ENCODE measurements at regions not wholly inside any gene's neighbourhood (a gene's known extent, or its start where the extent isn't known, plus 50 kb on each side); places are given as distances from the start of the nearest gene placed in this dataset.

DNA sequence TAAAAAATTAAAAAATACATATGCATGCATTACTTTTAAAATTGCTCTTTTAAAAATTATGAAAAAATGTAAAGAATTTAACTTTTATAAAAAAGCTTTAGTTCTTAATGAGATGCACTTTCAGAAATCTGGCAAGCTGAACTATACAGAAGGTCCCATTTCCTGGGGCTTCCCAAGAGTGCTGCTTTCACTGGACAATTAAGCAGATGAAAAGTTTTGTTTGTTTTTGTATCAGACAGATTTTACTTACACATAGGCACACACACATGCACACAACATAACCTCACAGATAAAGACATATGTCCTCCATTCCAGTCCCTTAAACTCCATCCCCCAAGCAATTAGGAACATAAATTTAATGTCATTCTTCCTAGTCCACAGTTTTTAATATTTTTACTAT, 402.3 kb upstream of the ASIC2 start:
- no peaks in the 10 kb centered on the region for H4K20me1 ChIP-seq (ENCODE audit: insufficient read depth, low read length)
- H3K4me3 ChIP-seq (ENCODE audit: insufficient read depth, low read length), result no peak overlapping the region
- H2AFZ ChIP-seq (ENCODE audit: low read length), result no peak overlapping the region
- no peak overlapping the region for H3K27ac ChIP-seq (ENCODE audit: low read depth, low read length)
- H3K27me3 ChIP-seq (ENCODE audit: insufficient read depth, low read length), result no peaks in the 10 kb centered on the region
- H3K79me2 ChIP-seq (ENCODE audit: insufficient read depth, low read length), result no peaks in the 10 kb centered on the region
- DNase-seq (ENCODE audit: insufficient read length, low spot score, missing footprints), result no peak
- no peaks in the 10 kb centered on the region for H3K36me3 ChIP-seq (ENCODE audit: insufficient read depth, low read length)
- no peaks in the 10 kb centered on the region for H3K4me1 ChIP-seq (ENCODE audit: insufficient read depth, low read length)
- H3K9me3 ChIP-seq (ENCODE audit: low read depth, low read length), result no peaks in the 10 kb centered on the region
- TF ChIP-seq, protein P1, sequence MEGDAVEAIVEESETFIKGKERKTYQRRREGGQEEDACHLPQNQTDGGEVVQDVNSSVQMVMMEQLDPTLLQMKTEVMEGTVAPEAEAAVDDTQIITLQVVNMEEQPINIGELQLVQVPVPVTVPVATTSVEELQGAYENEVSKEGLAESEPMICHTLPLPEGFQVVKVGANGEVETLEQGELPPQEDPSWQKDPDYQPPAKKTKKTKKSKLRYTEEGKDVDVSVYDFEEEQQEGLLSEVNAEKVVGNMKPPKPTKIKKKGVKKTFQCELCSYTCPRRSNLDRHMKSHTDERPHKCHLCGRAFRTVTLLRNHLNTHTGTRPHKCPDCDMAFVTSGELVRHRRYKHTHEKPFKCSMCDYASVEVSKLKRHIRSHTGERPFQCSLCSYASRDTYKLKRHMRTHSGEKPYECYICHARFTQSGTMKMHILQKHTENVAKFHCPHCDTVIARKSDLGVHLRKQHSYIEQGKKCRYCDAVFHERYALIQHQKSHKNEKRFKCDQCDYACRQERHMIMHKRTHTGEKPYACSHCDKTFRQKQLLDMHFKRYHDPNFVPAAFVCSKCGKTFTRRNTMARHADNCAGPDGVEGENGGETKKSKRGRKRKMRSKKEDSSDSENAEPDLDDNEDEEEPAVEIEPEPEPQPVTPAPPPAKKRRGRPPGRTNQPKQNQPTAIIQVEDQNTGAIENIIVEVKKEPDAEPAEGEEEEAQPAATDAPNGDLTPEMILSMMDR (IDR thresholded peaks at IDR 0.05; ENCODE audit: extremely low read depth, low read depth, low read length), result no peak
- no peak overlapping the region for H3K4me2 ChIP-seq (ENCODE audit: insufficient read depth, low read length)

DNA sequence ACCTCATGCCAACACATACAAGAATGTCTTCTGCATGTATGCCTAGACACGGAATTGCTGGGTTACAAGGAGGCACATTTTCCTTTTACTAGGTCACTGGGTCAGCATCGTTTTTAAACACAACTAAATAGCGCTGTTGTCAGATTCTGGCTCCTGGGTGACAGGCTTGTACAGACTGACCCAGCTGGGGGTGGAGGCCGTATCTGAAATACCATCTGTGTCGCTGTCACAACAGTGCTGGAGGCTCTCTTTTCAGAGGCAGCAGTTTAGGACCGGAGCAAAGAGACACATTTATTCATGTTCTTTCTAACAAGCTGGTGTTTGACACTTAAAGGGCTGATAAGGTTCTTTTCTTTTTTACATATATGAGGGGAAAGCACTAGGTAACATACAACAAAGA, 403.0 kb upstream of the ASIC2 start:
- Histone ChIP-seq H3K4me3 (ENCODE audit: insufficient read depth, low read length) (no peak overlapping the region), H3K27ac (ENCODE audit: low read depth, low read length) (no peak overlapping the region), H2AFZ (ENCODE audit: low read length) (no peak overlapping the region), H3K27me3 (ENCODE audit: insufficient read depth, low read length) (no peaks in the 10 kb centered on the region), H3K4me2 (ENCODE audit: insufficient read depth, low read length) (no peak overlapping the region), H3K4me1 (ENCODE audit: insufficient read depth, low read length) (no peaks in the 10 kb centered on the region), H3K36me3 (ENCODE audit: insufficient read depth, low read length) (no peaks in the 10 kb centered on the region), H3K9me3 (ENCODE audit: low read depth, low read length) (no peaks in the 10 kb centered on the region), H4K20me1 (ENCODE audit: insufficient read depth, low read length) (no peaks in the 10 kb centered on the region), H3K79me2 (ENCODE audit: insufficient read depth, low read length) (no peaks in the 10 kb centered on the region)
- TF ChIP-seq, protein P1 (IDR thresholded peaks at IDR 0.05; ENCODE audit: extremely low read depth, low read depth, low read length), result no peak
- no peak for DNase-seq (ENCODE audit: insufficient read length, low spot score, missing footprints)

DNA sequence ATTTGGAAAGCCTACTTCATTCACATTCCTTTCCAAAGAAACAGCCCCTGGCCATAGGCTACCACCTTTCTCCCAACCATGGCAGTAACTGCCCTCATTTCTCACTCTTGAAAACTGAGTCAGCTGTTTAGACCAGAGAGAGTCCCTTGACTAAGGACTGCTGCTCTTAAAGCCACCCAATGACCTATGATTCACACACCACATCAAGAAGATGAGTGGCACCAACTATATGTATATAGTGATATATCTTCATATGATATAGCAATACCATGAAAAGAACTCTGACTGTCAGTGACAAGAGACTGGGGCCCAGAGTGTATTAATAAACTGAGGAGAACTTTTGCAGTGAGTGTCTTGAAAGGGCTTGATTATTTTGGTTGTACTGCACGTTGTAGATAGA, 404.5 kb upstream of the ASIC2 start:
- TF ChIP-seq, protein P1 (IDR thresholded peaks at IDR 0.05; ENCODE audit: extremely low read depth, low read depth, low read length), result no peak
- Histone ChIP-seq H3K4me2 (ENCODE audit: insufficient read depth, low read length) (no peak overlapping the region), H4K20me1 (ENCODE audit: insufficient read depth, low read length) (no peaks in the 10 kb centered on the region), H3K27ac (ENCODE audit: low read depth, low read length) (no peak overlapping the region), H3K9me3 (ENCODE audit: low read depth, low read length) (no peaks in the 10 kb centered on the region), H2AFZ (ENCODE audit: low read length) (no peak overlapping the region), H3K36me3 (ENCODE audit: insufficient read depth, low read length) (no peaks in the 10 kb centered on the region), H3K4me3 (ENCODE audit: insufficient read depth, low read length) (no peak overlapping the region), H3K4me1 (ENCODE audit: insufficient read depth, low read length) (no peaks in the 10 kb centered on the region), H3K27me3 (ENCODE audit: insufficient read depth, low read length) (no peaks in the 10 kb centered on the region), H3K79me2 (ENCODE audit: insufficient read depth, low read length) (no peaks in the 10 kb centered on the region)
- no peak for DNase-seq (ENCODE audit: insufficient read length, low spot score, missing footprints)

DNA sequence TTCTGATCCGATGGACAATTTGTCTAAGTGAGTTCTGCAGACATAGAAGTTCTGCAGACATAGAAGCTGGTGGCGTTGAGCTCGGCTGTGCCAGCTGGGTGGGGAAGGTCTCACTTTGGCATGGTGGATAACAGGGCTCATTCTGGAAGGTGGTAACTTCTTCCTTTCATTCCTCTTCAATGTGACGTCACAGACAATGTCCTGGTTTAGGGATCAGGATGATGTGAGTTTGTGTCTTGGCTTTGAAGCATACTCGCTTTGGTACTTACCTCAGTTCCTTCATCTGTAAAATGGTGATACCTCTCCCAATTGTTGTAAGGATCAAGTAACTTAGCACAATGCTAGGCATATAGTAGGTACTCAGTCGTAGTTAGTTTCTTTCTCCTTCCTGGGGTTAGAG, 408.8 kb upstream of the ASIC2 start:
- TF ChIP-seq, protein P1 (IDR thresholded peaks at IDR 0.05; ENCODE audit: extremely low read depth, low read depth, low read length), result no peak
- no peaks in the 10 kb centered on the region for H3K36me3 ChIP-seq (ENCODE audit: insufficient read depth, low read length)
- no peak overlapping the region for H3K4me2 ChIP-seq (ENCODE audit: insufficient read depth, low read length)
- H3K27ac ChIP-seq (ENCODE audit: low read depth, low read length), result no peak overlapping the region
- H3K27me3 ChIP-seq (ENCODE audit: insufficient read depth, low read length), result no peaks in the 10 kb centered on the region
- no peak overlapping the region for H3K4me3 ChIP-seq (ENCODE audit: insufficient read depth, low read length)
- no peak overlapping the region for H2AFZ ChIP-seq (ENCODE audit: low read length)
- no peaks in the 10 kb centered on the region for H3K79me2 ChIP-seq (ENCODE audit: insufficient read depth, low read length)
- no peaks in the 10 kb centered on the region for H3K9me3 ChIP-seq (ENCODE audit: low read depth, low read length)
- DNase-seq (ENCODE audit: insufficient read length, low spot score, missing footprints), result no peak
- H4K20me1 ChIP-seq (ENCODE audit: insufficient read depth, low read length), result no peaks in the 10 kb centered on the region
- no peaks in the 10 kb centered on the region for H3K4me1 ChIP-seq (ENCODE audit: insufficient read depth, low read length)
